Calu3 (cell line): ENCODE measurements at regions not wholly inside any gene's neighbourhood (a gene's known extent, or its start where the extent isn't known, plus 50 kb on each side); places are given as distances from the start of the nearest gene placed in this dataset.

Source experiments
- BruUV-seq: library from RNA; stranded (reverse); fragments of 400-500 nt; replicated peaks from 2 replicates; lab custom pipeline; 2021; lab: Mats Ljungman, UMichigan
- CTCF ChIA-PET: fragments of 300-600 bp; sonication (Branson Sonifier 250); formaldehyde crosslinking; loops from one replicate; lab custom pipeline; 2022; ENCODE audit warnings: antibody characterized with exemption; lab: Charles Lee
- DNase-seq: peaks from one replicate; pipeline ENCODE4 v3.0.0; 2022
- H3K27ac Mint-ChIP-seq: one replicate; pipeline ENCODE4 v1.8.0; 2022; ENCODE audit warnings: mixed read lengths; ENCODE audit not compliant: unreplicated experiment
- H3K27me3 Mint-ChIP-seq: one replicate; pipeline ENCODE4 v1.8.0; 2022; ENCODE audit warnings: mixed read lengths; ENCODE audit not compliant: unreplicated experiment
- H3K36me3 Mint-ChIP-seq: one replicate; pipeline ENCODE4 v1.8.0; 2022; ENCODE audit warnings: mild to moderate bottlenecking, moderate library complexity, mixed read lengths; ENCODE audit not compliant: insufficient read depth, unreplicated experiment
- H3K4me1 Mint-ChIP-seq: one replicate; pipeline ENCODE4 v1.8.0; 2022; ENCODE audit warnings: mild to moderate bottlenecking, low read depth, mixed read lengths; ENCODE audit not compliant: unreplicated experiment
- H3K4me3 Mint-ChIP-seq: one replicate; pipeline ENCODE4 v1.8.0; 2022; ENCODE audit warnings: mild to moderate bottlenecking, low read depth, moderate library complexity, mixed read lengths; ENCODE audit not compliant: unreplicated experiment
- H3K9me3 Mint-ChIP-seq: one replicate; pipeline ENCODE4 v1.8.0; 2022; ENCODE audit warnings: low read depth, mixed read lengths; ENCODE audit not compliant: unreplicated experiment
- CTCF ChIP-seq: fragments of 200-600 bp; IDR thresholded peaks from one replicate; pipeline ENCODE4 v1.8.0; 2022; ENCODE audit warnings: antibody characterized with exemption; ENCODE audit not compliant: unreplicated experiment
- intact Hi-C: fragments of 100-400 bp; cut with micrococcal nuclease; formaldehyde crosslinking; loops from one replicate; pipeline ENCODE4 v1.10.0; 2022; ENCODE audit not compliant: unreplicated experiment

GRCh38 chr3:76474632-76475031 is 565.3 kb upstream of the ROBO2 start:
- H3K36me3 Mint-ChIP-seq: no peaks in the 10 kb centered on the region
- no peaks in the 10 kb centered on the region for H3K4me1 Mint-ChIP-seq
- no TSS peak for BruUV-seq
- H3K27me3 Mint-ChIP-seq: no peaks in the 10 kb centered on the region
- TF ChIP-seq CTCF: no peak
- CTCF ChIA-PET: no interaction called here
- intact Hi-C loops: no loop called here
- peaks cover 22% of the 10 kb centered on the region for H3K9me3 Mint-ChIP-seq
- H3K4me3 Mint-ChIP-seq: no peak overlapping the region
- DNase-seq: no peak
- no peak overlapping the region for H3K27ac Mint-ChIP-seq

- no peaks in the 10 kb centered on the region for H3K27me3 Mint-ChIP-seq
- intact Hi-C loops: no loop called here
- peaks cover 16% of the 10 kb centered on the region for H3K9me3 Mint-ChIP-seq
- no peak for DNase-seq
- no peaks in the 10 kb centered on the region for H3K36me3 Mint-ChIP-seq
- H3K27ac Mint-ChIP-seq: no peak overlapping the region
- CTCF ChIA-PET: interaction anchor here (0.7 kb wide), 1 partner anchor 582 kb away, joined by 3 read pairs; no protein-coding TSS in a partner anchor
- BruUV-seq: no TSS peak
- no peak for TF ChIP-seq CTCF
- H3K4me1 Mint-ChIP-seq: no peaks in the 10 kb centered on the region
- no peak overlapping the region for H3K4me3 Mint-ChIP-seq
Measured at GRCh38 chr3:76479161-76479650, 560.7 kb upstream of the ROBO2 start.

GRCh38 chr3:76482510-76482909 is 557.4 kb upstream of the ROBO2 start:
- Mint-ChIP-seq H3K9me3 (peaks cover 8% of the 10 kb centered on the region), H3K36me3 (no peaks in the 10 kb centered on the region), H3K4me3 (no peak overlapping the region), H3K4me1 (no peaks in the 10 kb centered on the region), H3K27me3 (no peaks in the 10 kb centered on the region), H3K27ac (no peak overlapping the region)
- no TSS peak for BruUV-seq
- TF ChIP-seq CTCF: no peak
- intact Hi-C loops: no loop called here
- DNase-seq: no peak
- CTCF ChIA-PET: no interaction called here

DNA sequence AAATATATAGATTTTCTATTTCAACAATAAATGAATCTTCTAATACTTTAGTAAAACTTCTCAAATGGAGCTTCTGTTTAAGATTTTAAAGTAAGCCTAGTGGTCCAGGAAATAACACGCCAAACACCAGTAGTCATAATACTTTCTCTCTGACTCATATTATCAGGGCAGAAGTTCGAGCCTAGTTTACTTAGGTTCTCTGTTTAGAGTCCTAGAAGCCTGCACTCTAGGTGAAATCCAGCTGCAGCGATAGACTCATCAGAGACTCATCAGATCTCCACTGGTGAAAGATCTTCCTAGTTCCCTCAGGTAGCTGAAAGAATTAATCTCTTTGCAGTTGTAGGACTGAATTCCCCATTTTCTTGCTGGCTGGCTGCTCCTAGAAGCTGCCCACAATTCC is 552.5 kb upstream of the ROBO2 start:
- no peak for DNase-seq
- CTCF ChIA-PET: no interaction called here
- no TSS peak for BruUV-seq
- no peak for TF ChIP-seq CTCF
- intact Hi-C loops: no loop called here
- H3K27me3 Mint-ChIP-seq: no peaks in the 10 kb centered on the region
- H3K9me3 Mint-ChIP-seq: peaks cover 5% of the 10 kb centered on the region
- H3K27ac Mint-ChIP-seq: no peak overlapping the region
- H3K4me1 Mint-ChIP-seq: no peaks in the 10 kb centered on the region
- H3K36me3 Mint-ChIP-seq: no peaks in the 10 kb centered on the region
- no peak overlapping the region for H3K4me3 Mint-ChIP-seq
